Stimulated activated CD8-positive, alpha-beta memory T cell treated with anti-CD3 and anti-CD28 coated beads, Interleukin-2, amount 100 ng/mL, for 1 hour (primary cell): ENCODE measurements at regions not wholly inside any gene's neighbourhood (a gene's known extent, or its start where the extent isn't known, plus 50 kb on each side); places are given as distances from the start of the nearest gene placed in this dataset.

Experiments used
- DNase-seq, 2 donors: peaks; one replicate each; pipeline ENCODE4 v3.0.0-alpha.2; 2020; ENCODE audit warnings: low read depth in 2 of 2

- no peak for DNase-seq
Measured at GRCh38 chr12:75974323-75975187, 57.0 kb downstream of the PHLDA1 start.

DNA sequence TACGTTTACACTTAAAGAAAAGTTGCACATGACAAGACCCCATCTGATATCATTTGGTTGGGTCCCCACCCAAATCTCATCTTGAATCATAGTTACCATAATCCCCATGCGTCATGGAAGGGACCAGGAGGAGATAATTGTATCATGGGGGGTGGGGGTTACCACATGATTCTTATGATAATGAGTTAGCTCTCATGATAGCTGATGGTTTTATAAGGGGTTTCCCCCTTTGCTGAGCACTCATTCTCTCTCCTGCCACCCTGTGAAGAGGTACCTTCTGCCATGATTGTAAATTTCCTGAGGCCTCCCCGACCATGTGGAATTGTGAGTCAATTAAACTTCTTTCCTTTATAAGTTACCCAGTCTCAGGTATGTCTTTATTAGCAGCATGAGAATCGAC lies 60.3 kb downstream of the PHLDA1 start:
- no peak for DNase-seq

DNA sequence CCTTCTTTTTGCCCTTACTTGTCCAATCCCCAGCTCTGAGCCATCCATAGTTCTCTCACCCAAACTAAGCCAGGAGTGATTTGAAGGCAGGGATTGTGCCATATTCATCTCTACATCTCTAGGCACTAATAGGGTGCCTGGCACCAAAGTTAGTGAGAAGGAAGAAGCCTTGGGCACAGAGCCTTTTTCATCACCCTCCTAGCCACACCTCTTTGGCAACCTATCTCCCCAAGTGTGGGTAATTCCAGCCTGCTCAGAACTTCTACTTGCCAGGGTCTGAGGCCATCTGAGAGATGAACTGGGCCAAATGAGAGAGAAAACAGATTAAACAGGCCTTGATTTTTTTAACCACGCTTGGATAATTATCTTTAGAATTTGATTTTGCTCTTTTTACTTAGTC lies 61.3 kb downstream of the PHLDA1 start:
- DNase-seq, result no peak

DNA sequence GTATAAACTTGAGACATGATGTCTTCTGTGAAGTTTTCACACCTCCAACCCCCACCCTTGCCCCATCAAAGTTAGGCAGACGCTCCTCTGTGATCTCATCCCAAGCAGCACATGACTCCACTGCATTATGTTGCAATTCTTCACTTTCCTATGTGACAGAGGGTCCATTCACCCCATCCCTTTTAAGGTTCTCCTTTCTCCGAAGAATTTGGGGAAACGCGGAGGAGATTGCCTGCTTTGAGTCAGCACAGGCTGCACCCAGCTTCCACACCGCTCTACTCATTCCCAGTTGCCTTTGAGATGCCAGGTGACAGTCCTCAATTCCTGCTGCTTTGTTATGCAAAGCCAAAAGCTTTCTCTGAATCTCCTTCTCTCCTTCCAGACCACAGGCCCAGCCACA lies 61.8 kb downstream of the PHLDA1 start:
- DNase-seq, result no peak

DNA sequence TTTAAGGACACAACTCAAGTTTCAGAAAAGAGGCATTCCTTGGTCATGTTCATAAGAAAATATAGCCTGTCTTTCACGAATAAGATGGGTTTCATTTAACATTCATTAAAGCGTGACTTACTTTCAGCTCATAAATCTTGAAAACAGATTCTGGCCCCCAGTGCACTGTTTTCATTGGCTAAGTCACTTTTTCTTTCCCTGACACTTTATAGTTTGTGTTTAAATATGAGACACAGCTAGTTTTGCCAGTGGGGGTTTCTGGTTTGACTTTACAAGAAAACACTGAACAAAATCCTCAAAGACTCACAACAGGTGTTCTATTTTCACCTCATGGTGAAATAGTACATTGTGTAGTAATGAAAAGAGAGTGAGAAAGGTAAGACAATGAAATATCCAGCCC lies 65.9 kb downstream of the PHLDA1 start:
- DNase-seq, result no peak

GRCh38 chr12:75964150-75964549 lies 67.4 kb downstream of the PHLDA1 start:
- no peak for DNase-seq

DNA sequence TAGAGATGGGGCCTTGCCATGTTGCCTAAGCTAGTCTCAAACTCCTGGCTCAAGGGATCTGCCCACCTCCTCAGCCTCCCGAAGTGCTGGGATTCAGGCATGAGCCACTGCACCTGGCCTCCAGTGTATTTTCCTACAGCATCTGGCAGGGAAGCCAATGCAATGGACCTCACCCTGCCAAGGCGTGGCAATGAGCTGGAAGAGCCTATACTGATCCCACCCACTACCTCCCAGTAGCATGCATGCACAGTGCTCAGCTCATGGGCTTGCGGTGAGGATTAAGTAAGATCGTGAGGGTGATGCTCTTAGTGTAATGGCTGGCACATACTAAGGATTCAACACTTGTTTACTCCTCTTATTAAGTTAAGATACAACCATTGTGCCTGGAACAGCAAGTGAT lies 69.7 kb downstream of the PHLDA1 start:
- no peak for DNase-seq

GRCh38 chr12:75960954-75961661 lies 70.5 kb downstream of the PHLDA1 start:
- no peak for DNase-seq

DNA sequence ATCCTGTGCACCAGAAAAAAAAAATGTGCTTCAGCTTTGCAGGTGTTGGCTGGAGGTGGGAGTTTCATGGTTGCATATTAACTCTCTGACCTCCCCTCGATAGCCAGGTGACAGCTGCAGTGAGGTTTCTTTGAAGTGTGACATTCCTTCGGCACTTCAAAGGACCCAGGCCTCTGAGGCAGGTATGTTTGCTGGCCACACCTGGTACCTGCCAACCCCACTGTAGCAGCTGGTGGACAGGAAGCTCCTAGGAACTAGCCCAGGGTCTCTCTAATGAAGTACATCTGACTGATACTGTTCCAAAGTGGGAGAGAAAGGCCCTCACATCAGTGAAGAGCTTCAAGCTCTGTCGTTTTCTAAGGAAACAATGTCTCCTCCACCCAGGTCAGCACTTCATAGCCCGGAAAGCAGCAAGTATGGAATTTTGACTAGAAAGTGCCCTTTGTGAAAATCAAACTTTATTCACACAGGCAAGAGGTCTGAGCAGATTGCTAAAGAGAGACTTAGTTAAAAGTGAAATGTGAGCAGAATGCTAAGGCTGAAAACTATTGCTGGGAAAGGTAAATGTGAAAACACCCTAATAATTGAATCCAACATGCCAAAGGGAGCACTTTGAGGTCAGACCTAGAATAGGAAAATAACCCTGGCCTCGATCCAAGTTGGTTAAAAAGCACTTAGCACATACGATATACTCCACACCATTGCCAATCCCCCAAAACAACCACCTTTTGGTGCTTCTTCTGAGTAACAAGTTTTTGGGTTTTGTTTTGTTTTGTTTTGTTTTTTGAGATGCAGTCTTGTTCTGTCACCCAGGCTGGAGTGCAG lies 71.3 kb downstream of the PHLDA1 start:
- DNase-seq, result no peak

- no peak for DNase-seq
Measured at GRCh38 chr12:75959506-75959905, 72.1 kb downstream of the PHLDA1 start.

DNA sequence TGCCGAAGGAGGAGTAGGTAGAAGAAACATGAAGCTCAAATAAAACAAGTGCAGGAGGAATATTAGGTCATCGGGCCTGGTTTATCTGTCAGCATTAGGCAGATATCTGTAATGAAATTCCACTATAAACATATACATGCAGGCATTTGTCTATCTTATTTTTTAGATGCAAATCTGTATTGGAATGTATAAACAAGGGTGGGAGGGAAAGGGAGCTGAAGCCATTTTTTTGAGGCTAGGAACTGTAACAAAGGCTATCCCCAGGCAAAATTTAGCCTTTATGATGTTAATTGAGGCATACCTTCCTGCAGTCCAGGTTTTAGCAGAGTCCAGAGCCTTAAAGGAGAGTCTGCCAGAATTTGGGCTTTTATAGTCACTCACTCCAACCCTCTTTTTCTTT lies 72.5 kb downstream of the PHLDA1 start:
- no peak for DNase-seq

GRCh38 chr12:75955251-75955650 lies 76.3 kb downstream of the PHLDA1 start:
- DNase-seq, result no peak

- DNase-seq, result no peak
Measured at GRCh38 chr12:75954749-75955148, 76.8 kb downstream of the PHLDA1 start.

- no peak for DNase-seq
Measured at GRCh38 chr12:75954041-75954440, 77.5 kb downstream of the PHLDA1 start.

- DNase-seq, result no peak
Measured at GRCh38 chr12:75953312-75953906, 78.2 kb downstream of the PHLDA1 start.

- no peak for DNase-seq
Measured at GRCh38 chr12:75951399-75952278, 79.9 kb downstream of the PHLDA1 start.

- DNase-seq, result no peak
Measured at GRCh38 chr12:75947156-75947723, 84.3 kb downstream of the PHLDA1 start.

GRCh38 chr12:75945581-75945980 lies 86.0 kb downstream of the PHLDA1 start:
- no peak for DNase-seq

DNA sequence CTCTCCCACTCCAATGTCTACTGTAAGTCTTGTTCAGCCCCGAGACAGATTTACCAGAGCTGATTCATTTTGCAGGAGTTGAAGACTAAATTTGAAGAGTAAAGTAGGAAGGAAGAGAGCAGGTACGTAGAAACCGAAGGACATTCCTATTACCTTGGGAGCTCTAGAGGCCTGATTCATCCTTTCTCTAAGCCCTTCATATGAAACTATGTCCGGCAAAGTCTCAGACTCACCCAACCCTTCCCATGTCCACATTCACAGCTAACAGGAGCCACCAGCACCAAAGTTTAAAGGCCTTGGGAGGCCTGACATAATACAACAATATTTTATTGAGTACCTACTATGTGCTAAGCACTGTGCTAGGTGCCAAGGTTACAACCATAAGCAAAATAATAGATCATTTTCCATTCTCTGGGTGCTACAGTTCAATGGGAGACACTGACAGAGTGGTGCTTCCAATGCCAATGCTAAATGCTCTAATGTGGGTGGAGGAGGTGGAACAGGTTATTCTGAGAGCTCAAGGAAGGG lies 86.6 kb downstream of the PHLDA1 start:
- no peak for DNase-seq
